ENCODE measurements at regions not wholly inside any gene's neighbourhood (a gene's known extent, or its start where the extent isn't known, plus 50 kb on each side); places are given as distances from the start of the nearest gene placed in this dataset.

DNA sequence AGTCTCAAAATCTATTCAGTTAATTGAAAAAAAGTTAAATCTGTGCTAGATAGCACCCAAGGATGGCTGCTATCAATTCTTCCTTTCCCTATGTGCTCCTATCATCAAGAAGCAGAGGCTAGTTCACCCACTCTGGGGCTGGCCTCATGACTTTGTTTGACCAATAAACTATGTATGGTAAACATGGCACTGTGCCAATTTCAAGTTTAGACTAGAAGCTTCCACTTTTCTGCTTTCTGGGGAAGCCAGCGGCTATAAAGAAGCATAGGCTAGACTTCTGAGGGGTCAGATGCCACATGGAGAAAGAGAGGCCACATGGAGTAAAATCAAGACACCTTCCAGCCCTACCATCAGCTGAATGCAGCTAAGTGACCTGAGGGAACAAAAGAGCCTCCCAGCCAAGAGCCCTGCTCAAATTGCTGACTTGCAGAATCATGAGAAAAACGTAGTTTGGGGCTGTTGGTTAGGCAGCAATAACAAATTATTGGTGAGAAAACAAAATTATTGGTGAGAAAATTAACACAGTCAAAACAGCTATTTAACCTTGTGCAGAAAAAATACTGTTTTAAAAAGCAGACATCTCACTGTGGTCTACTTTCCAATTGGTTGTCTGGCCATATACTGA is 86.5 kb upstream of the SLC14A2 start:
- TF ChIP-seq TEAD4 (IDR thresholded peaks at IDR 0.05): no peak
- TF ChIP-seq RAD21 (IDR thresholded peaks at IDR 0.05; ENCODE audit: low read depth): no peak
- TF ChIP-seq, protein P1, sequence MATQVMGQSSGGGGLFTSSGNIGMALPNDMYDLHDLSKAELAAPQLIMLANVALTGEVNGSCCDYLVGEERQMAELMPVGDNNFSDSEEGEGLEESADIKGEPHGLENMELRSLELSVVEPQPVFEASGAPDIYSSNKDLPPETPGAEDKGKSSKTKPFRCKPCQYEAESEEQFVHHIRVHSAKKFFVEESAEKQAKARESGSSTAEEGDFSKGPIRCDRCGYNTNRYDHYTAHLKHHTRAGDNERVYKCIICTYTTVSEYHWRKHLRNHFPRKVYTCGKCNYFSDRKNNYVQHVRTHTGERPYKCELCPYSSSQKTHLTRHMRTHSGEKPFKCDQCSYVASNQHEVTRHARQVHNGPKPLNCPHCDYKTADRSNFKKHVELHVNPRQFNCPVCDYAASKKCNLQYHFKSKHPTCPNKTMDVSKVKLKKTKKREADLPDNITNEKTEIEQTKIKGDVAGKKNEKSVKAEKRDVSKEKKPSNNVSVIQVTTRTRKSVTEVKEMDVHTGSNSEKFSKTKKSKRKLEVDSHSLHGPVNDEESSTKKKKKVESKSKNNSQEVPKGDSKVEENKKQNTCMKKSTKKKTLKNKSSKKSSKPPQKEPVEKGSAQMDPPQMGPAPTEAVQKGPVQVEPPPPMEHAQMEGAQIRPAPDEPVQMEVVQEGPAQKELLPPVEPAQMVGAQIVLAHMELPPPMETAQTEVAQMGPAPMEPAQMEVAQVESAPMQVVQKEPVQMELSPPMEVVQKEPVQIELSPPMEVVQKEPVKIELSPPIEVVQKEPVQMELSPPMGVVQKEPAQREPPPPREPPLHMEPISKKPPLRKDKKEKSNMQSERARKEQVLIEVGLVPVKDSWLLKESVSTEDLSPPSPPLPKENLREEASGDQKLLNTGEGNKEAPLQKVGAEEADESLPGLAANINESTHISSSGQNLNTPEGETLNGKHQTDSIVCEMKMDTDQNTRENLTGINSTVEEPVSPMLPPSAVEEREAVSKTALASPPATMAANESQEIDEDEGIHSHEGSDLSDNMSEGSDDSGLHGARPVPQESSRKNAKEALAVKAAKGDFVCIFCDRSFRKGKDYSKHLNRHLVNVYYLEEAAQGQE (IDR thresholded peaks at IDR 0.05; ENCODE audit: low read depth): no peak
- no peak for TF ChIP-seq TAF1 (IDR thresholded peaks at IDR 0.05; ENCODE audit: low read depth)
- TF ChIP-seq EP300 (IDR thresholded peaks at IDR 0.05; ENCODE audit: borderline replicate concordance): no peak
